GM21737 (cell line): ENCODE measurements at regions not wholly inside any gene's neighbourhood (a gene's known extent, or its start where the extent isn't known, plus 50 kb on each side); places are given as distances from the start of the nearest gene placed in this dataset.

Experiments
- ATAC-seq: cut with Tn5 transposase; IDR thresholded peaks from one replicate; pipeline ENCODE4 v1.9.1; 2021; ENCODE audit warnings: mild to moderate bottlenecking, moderate library complexity; ENCODE audit not compliant: unreplicated experiment

DNA sequence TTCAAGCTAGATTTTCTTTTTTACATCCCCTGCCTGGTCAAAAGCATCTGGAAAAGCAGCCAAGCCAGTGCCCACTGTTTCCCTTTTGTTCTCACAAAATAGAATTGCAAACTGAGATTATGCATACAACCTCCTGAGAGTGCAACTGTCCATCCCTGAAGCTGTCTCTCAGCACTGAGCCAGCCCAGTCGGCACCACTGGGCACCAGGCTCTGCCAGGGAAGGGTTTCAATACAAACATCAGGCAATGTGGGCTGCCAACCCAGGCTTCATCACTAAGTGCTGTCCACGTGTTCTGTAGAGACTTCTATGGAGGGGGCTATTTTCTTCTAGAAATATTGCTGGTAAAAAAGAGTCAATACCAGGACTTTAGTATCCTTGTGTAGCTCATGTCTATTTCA lies 356.3 kb upstream of the TBL1XR1 start:
- ATAC-seq = no peak

DNA sequence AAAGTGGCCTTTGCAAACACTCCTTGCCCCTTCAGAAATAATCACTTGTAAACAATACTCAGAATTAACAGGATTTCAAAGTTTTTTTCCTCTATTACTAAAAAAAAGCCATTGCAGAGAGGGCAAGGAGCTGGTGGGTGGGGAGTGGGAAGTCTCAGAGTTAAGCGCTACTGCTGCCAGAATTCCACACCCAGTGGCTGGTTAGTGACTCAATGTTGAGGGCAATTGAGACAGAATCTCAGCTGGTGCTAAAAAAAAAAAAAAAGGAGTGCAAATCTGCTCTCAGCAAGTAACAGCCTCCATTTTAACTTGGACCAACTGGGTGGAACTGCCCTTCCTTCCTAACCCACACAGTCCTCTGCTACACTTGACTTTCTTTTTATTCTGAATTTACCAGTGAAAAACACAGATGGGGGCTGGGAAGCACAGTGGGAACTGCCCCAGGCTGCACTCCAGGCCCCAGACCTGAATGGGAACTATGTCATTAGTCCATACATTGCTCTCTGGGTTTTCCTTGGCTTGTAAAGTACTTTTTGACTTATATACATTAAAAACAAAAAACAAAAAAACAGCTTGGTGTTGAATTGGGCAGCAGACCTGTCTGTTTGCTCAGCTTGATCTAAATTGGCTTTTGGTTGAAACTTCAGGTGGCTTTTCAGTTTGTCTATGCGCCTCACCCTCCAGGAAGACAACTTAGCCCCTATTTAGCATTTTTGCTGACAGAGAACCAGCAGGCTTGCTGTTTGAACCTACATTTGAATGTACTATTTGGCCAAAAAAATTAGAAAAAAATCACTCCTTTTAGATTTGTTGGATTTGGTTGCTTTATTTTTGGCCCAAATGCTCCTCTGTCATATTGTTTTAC lies 357.8 kb upstream of the TBL1XR1 start:
- ATAC-seq = no peak

DNA sequence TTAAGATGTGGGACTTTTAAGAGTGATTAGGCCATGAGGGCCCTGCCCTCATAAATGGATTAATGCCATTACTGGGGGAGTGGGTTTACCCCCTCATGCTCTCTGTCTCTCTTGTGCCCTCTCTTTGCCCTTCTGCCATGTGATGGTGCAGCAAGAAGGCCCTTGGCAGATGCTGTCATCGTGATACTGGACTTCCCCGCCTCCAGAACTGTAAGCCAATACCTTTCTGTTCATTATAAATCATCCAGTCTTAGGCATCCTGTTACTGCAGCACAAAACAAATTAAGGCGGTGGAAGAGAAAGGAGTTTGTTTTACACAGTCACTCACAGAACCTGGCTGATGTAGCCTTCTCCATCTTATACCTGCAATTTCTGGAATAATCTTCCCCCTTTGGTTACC lies 360.3 kb upstream of the TBL1XR1 start:
- no peak for ATAC-seq

DNA sequence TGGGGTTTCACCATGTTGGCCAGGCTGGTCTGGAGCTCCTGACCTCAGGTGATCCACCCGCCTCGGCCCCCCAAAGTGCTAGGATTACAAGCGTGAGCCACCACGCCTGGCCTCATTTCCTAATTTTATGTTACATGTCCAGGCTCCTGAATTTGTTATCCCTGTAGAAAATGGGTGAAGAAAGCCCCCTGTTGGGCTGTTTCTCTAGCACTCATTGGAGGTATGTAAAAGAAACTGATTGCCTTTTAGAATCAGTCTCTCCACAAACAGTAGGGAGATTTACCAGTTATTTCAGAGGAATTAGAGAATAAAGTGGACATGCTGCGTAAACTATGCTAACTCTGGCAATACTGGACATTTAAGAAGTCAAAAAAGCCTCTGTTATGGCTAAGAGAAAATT lies 364.1 kb upstream of the TBL1XR1 start:
- no peak for ATAC-seq

DNA sequence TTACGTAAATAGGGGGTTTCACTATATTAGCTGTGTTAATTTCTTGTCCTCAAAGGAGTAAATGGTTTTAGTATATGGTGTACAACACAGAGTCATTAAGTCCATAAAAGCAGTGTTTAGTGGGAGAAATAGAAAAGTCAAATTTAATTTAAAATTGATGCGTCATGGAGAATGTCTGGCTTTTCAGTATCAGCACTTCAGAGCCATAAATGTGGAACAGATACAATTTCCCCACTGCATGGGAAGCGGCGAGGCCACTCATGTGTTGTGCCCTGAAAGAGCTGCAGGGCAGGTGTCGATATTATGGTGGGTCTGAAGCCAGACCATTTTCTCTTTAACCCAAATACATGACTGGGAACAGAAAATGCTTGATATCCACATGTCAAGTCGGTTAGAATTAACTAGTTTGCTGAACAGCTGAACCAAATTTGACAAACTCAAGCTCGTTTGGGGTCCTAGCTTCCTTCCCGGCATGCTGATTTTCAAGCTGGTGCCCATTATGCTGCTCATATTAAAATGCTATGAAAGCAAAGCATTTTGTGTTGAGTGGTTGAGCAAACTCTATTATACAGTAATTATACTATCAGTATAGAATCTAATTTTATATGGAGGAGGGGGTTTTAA lies 364.6 kb upstream of the TBL1XR1 start:
- no peak for ATAC-seq

DNA sequence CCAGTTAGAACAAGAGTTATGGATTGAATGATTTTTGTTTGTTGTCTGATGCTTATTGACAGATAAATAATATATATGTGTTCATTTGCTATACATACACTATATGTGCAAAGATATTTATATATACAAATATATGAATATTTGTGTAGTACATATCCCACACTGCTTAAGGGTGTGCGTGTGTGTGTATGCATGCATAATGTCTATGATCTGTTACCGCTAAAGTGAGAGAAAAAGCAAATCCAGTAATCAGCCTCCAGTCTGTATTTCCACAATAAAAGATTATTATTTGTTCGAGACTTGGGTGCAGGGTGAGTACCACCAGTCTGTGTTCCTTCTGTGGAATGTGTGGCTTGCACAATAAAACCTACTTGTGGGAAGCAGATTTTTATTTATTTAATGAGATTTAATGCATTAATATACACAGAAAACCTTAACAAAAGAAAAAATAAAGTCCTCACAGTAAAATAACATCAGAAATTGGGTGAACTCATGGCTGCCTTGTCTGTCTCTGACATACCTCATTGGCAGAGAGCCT lies 366.0 kb upstream of the TBL1XR1 start:
- no peak for ATAC-seq

DNA sequence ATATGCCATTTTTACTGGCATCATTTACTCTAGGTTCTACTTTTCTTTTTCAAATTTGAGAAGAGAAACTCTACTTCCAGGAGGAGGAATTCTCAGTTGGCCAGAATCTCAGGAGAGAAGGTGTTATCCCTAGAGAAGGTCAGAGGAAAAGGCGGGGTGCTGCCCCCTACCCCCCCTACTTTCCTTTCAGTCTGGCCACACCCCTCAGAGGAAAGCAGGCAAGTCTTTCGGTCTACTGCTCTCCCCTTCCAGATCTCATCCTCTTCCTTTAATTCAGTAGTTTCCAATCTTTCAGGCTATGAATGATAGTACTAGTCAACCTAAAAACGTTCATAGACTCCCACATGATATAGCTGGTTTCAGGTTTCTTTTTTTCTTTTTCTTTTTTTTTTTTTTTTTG lies 366.5 kb upstream of the TBL1XR1 start:
- no peak for ATAC-seq

DNA sequence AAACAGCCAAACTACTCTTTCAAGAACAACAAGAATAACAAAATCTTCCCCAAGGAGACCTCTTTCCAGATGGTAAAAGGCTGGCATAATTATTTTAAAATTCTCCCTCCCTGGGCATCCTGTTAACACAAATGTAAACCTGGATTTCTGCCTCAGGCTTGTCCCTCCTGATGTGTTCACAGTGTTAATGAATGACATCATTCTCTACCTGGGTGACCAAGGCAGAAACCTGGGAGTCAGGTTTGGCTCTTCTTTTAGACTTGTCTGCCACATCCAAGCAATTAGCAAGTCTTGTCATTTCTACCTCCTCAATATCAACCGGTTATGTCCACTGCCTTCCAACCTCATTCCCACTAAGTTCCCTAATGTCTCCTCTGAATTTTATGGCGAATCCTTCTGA lies 368.7 kb upstream of the TBL1XR1 start:
- ATAC-seq = no peak

DNA sequence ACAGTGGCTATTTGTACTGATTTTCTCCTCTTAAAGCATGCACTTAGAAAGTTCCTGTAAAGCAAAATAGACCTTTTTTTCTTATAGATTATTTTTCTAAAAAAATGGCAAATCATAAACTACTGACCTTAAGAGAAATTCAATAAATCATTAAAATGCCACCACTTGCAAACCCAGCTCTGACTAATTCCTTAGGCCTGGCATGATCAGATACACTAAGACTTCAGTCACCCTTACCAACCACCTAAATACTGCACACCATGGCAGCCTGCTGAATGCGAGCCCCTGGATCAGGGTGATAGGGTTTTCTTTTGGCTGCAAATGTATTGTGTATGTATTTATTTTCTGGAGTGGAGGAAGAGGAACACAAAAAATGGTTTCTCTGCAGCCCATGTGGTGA lies 370.6 kb upstream of the TBL1XR1 start:
- no peak for ATAC-seq

DNA sequence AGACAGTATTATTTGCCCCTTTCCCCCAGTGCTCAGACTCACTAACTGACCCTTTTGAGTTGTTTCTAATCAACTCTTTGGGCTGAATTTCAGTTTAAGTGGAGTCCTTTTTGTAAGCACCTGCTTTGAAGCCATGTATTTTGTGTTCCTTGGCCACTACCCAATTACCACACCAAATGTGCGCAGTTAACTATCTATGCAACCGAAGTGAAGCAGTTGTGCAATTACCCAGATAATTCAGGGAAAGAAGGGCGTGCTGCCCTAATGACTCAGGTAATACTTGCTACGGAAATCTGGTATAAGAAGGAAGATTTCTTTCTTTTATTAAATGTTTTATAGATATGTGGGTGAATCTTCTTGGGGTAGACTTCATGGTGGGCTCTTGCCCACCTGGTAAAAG lies 371.9 kb upstream of the TBL1XR1 start:
- no peak for ATAC-seq

DNA sequence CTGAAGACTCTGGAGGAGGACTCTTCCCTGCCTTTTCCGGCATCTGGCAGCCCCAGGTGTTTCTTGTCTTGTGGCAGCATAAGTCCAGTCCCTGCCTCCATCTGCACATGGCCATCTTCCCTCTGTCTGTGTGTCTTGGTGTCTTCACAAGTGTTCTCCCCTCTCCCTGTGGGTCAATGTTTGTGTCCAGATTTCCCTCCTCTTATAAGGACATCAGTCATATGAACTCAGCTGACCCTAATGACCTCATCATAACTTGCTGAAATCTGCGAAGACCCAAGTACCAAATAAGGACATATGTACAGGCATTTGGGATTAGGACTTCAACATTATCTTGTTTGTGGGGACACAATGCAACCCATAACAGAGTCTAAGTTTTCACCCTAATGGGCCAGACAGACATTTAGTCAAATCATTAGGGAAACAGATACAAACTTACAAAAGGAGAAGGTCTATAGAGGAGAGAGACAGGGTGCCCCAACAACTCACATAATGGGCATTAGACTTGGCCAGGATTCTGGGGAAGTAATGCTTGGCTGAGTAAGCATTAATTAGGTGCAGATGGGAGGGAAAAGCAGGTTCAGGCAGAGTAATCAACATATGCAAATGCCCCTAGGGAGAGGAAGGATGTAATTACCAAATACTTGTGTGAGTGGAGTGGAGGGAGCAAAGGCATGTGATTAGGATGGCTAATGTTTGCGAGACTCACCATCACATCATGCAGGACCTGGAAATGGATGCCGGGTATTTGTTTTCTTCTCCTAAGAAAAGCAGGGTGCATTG lies 372.8 kb upstream of the TBL1XR1 start:
- no peak for ATAC-seq

DNA sequence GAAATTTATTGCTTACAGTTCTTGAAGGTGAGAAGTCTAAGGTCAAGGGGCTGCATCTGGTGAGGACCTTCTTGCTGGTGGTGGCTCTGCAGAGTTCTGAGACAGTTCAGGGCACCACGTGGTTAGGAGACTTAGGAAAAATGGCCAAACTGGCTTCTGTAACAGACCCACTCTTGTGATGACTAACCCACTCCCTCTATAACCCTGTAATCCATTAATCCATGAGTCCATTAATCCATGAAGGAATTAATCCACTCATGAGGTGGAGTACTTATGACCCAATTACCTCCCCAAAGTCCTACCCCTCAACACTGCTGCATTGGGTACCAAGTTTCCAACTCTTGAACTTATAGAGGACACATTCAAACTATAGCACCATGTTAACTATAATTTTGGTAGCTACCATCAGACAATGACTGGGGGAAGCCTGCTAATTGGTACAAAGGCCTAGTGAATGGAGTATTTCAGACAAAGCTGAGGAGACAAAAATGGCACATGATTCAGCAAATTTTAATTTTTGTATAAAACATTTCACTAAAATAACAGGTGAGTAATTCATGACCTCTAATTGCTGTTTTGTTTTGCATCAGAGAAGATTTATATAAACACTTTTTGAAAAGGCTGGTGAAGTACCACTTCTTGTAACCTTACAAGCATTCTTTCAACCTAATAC lies 374.1 kb upstream of the TBL1XR1 start:
- ATAC-seq = no peak

DNA sequence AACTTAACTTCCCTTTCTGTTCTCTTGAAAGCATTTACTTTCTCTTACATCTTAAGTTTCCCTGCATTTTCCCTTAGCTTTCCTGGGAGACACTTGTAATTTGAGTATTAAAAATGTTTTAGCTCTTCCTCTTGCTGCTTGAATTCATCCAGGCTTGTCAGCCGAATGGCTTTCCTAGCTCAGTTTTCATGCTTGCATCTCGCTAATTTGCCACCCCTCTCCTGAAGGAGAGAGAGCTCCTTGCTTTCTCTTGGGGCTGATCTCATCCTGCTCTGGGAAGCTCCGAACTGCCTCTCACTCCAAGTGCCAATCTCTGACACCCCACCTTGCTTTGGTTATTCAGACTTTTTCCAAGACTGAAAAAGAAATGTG lies 374.6 kb upstream of the TBL1XR1 start:
- no peak for ATAC-seq

DNA sequence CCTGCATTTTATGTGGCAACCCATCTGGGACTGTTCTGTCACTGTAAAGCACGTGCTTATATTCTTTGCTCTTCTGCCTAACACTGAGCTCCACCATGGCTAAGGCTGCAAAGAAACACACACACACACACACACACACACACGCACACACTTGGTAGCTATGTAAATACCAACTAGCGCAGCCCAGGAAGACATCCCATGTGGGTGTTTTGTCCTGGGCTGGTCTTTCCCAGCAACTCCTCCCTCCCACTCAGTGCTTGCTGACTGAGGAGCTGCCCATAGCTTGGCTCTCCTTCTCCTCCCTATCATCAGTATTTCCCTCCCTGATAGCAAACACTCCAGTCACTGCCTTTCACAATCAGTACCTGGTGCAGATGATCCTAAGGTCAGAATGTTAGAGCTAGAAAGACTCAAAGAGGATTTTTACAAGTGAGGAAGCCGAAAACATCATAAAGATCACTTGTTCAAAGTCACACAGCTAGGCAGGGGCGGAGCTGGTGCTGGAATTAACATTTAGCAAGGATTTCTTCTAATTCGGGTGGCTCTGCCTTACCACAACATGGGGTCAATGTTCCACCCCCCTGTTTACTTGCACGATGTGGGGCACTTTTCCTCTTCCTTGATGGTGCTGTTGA lies 377.1 kb upstream of the TBL1XR1 start:
- ATAC-seq = no peak

DNA sequence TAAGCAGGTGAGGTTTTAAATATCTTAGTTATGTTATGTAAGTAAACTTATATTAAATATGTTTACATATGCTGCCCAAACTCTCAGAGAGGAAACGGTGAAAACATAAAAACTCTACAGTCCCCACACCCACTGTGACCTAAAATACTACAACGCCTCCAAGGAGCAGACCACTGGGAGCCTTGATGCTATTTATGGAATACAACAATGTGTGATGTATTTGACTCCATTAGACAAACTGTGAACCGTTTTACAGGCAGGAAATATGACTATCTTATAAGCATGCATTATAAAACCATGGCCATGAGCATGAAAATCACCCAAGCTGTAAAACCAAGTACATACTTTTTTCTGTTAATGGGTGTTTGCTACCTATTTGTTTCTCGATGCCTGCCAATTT lies 379.5 kb upstream of the TBL1XR1 start:
- no peak for ATAC-seq

DNA sequence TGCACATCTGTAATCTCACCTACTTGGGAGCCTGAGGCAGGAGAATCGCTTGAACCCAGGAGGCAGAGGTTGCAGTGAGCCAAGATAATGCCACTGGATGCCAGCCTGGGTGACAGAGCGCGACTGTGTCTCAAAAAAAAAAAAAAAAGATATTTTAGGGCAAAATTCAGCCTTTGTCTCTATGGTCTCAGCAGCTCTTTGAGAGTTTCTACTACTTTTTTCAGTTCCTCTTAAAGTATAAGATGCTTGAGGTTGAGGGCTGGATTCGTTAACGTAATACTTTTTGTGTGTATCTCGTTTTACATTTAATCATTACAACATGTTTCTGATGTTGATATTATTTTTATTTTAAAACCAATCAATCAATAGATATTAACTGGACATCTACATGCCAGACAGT lies 381.2 kb upstream of the TBL1XR1 start:
- no peak for ATAC-seq

DNA sequence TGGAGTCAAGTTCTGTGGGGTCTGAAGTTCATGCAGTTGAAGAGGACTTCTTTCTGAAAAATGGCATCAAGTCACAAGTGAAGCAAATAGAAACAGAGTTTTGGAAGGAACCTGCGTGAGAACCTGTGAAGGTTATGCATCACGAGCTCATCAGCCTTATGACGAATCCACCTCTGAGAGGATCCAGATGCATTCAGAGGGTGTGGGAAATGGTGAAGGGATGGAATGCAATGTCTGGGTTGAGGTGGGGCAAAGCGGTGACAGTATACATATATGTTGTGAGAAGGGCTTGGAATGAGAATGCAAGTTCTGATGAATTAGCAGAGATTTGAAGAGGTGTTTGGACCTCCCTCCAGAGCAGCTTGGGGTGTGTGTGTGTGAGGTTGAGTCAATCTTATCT lies 382.1 kb upstream of the TBL1XR1 start:
- no peak for ATAC-seq

DNA sequence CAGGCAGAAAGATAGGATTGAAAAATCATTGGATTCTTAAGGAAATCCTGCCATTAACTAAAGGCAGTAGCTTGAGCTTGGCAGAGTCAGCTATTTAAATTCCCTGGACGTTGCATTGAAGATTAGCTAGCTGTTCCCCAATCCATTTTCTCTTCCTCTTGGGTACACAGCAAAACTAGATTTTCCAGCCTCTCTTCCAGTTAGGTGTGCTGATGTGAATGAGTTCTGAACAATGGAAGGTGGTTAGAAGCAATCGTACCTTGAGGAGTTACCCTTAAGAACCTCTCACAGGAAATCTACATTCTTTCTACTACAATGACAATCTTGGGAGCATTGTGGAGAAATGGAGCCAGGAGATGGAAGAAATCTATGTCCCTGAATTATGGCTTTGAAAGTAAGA lies 383.2 kb upstream of the TBL1XR1 start:
- ATAC-seq = no peak

DNA sequence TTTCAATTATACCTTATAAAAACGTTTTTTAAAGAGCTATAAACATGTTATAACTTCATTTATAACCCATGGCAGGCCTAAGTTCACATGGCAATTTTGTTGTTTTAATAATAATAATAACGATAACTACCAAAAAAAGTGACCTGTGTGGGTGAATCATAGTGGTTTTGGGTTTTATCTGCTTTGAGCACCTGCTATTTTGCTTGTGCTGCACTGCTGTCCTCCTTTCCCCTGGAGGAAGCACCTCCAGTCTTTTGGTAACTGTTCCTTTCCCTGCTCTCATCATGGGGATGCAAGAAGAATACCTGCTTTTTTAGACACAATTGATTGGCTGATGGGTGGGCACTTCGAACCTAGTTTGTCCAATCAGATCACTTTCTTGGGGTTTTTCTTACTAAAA lies 388.0 kb upstream of the TBL1XR1 start:
- no peak for ATAC-seq

DNA sequence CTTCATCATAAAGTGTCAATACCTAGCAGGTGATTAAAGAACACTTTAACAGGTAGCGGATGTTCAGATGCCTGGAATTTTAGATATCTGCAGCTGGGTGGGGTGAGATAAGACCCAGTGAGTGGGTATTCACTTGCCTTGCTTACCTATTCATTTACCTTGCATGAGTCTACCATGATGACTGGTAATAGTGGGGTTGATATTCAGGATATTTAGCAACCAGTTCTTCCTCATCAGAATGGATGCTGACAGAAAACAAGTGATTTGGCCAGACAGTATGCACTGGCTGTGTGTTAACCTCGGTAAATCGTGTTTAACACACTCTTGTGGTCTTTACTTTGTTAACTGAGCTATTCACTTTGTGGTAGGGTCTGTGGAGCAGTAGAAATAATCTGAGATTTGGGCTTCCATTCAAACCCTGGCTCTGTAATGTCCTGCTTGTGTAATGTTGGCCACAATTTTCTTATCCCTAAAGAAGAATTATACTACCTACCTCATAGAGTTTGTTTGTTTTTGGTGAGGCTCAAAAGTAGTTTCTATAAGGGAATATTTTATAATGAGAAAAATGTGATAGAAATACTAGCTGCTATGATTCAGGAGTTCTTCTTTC lies 391.9 kb upstream of the TBL1XR1 start:
- no peak for ATAC-seq
